ENCODE measurements at regions not wholly inside any gene's neighbourhood (a gene's known extent, or its start where the extent isn't known, plus 50 kb on each side); places are given as distances from the start of the nearest gene placed in this dataset.
"Not testable (repeated sequence)": the region's sequence is repeated elsewhere in the genome, so short reads cannot be mapped to it uniquely, and the experiment has no call there.

DNA sequence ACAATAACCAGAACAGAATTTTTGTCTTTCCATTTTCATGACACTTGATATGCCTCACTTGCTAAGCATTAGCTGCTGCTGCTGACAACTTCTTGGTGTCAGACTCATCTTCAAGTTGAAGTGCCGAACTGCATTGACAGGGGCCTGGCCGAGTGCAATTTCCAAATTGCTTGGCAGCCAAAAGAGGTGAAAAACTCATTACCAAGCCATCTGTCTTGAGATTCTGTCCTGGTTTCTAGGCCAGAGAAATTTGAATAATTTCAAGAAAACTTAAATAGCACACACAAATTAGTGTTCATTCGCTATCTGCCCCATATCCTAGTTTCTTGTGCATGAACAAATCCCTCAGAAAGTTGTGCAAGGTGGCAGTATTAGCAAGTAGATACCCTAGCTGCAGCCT, 165.3 kb upstream of the RASSF8 start:
- 100% methylated on average over 1 of the region's 3 CpGs for WGBS (ENCODE audit: insufficient coverage)
- no peaks in the 10 kb centered on the region for H3K36me3 ChIP-seq (ENCODE audit: control insufficient read depth, insufficient read depth, low read length)
- H3K27ac ChIP-seq (ENCODE audit: low read depth, low read length) = no peak overlapping the region
- H3K27me3 ChIP-seq (ENCODE audit: control insufficient read depth, insufficient read depth, low read length) = no peaks in the 10 kb centered on the region
- H3K4me1 ChIP-seq (ENCODE audit: control insufficient read depth, insufficient read depth, low read length) = no peaks in the 10 kb centered on the region
- DNase-seq (ENCODE audit: low read depth in 4 of 6, low spot score in 6 of 6) = peak in 1 of 6 donors; percentile 89
- no peak overlapping the region for H3K4me3 ChIP-seq (ENCODE audit: low read depth, low read length)
- H3K9me3 ChIP-seq (ENCODE audit: control insufficient read depth, insufficient read depth, low read length) = no peaks in the 10 kb centered on the region

- H3K4me1 ChIP-seq (ENCODE audit: control insufficient read depth, insufficient read depth, low read length) = no peaks in the 10 kb centered on the region
- no peak overlapping the region for H3K27ac ChIP-seq (ENCODE audit: low read depth, low read length)
- WGBS (ENCODE audit: insufficient coverage) = 100% methylated on average over 1 of the region's 3 CpGs
- no peak for DNase-seq (ENCODE audit: low read depth in 4 of 6, low spot score in 6 of 6)
- no peaks in the 10 kb centered on the region for H3K27me3 ChIP-seq (ENCODE audit: control insufficient read depth, insufficient read depth, low read length)
- H3K4me3 ChIP-seq (ENCODE audit: low read depth, low read length) = no peak overlapping the region
- no peaks in the 10 kb centered on the region for H3K36me3 ChIP-seq (ENCODE audit: control insufficient read depth, insufficient read depth, low read length)
- H3K9me3 ChIP-seq (ENCODE audit: control insufficient read depth, insufficient read depth, low read length) = no peaks in the 10 kb centered on the region
Observed at GRCh38 chr12:25794571-25794970, 163.9 kb upstream of the RASSF8 start.

DNA sequence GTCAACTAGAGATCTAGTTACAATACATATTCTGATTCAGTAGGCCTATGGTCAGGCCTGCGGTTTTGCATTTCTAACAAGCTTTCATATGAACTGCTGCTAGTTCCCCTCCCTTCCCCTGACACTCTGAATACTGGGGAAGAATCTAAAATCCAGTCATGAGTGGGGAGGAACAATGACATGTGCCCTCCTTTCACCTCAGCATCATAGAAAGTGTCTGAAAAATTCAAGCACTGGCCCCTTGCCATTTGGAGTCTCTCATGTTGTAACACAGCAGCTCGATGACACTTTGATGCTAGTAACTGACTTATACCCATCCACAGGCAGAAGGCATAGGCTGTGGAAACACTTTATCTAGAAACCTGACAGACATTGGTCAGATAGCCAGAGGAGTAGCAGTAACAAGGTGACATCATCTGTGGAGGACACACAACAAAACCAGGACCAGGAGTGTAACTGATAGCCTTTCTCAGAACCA, 161.9 kb upstream of the RASSF8 start:
- peak in 1 of 6 donors; percentile 39 for DNase-seq (ENCODE audit: low read depth in 4 of 6, low spot score in 6 of 6)
- 50% methylated on average over 1 of the region's 2 CpGs for WGBS (ENCODE audit: insufficient coverage)
- no peak overlapping the region for H3K4me3 ChIP-seq (ENCODE audit: low read depth, low read length)

GRCh38 chr12:25797386-25797785, 161.1 kb upstream of the RASSF8 start:
- Histone ChIP-seq H3K4me3 (ENCODE audit: low read depth, low read length) (no peak overlapping the region), H3K4me1 (ENCODE audit: control insufficient read depth, insufficient read depth, low read length) (no peaks in the 10 kb centered on the region), H3K27ac (ENCODE audit: low read depth, low read length) (no peak overlapping the region), H3K36me3 (ENCODE audit: control insufficient read depth, insufficient read depth, low read length) (no peaks in the 10 kb centered on the region), H3K27me3 (ENCODE audit: control insufficient read depth, insufficient read depth, low read length) (no peaks in the 10 kb centered on the region), H3K9me3 (ENCODE audit: control insufficient read depth, insufficient read depth, low read length) (no peaks in the 10 kb centered on the region)
- DNase-seq (ENCODE audit: low read depth in 4 of 6, low spot score in 6 of 6) = no peak
- WGBS (ENCODE audit: insufficient coverage) = no CpG with 5 or more reads among the region's 2 CpGs

More for the DNA sequence above, 161.9 kb upstream of the RASSF8 start:
- Histone ChIP-seq H3K36me3 (ENCODE audit: control insufficient read depth, insufficient read depth, low read length) (no peaks in the 10 kb centered on the region), H3K9me3 (ENCODE audit: control insufficient read depth, insufficient read depth, low read length) (no peaks in the 10 kb centered on the region), H3K27ac (ENCODE audit: low read depth, low read length) (no peak overlapping the region), H3K27me3 (ENCODE audit: control insufficient read depth, insufficient read depth, low read length) (no peaks in the 10 kb centered on the region), H3K4me1 (ENCODE audit: control insufficient read depth, insufficient read depth, low read length) (no peaks in the 10 kb centered on the region)

DNA sequence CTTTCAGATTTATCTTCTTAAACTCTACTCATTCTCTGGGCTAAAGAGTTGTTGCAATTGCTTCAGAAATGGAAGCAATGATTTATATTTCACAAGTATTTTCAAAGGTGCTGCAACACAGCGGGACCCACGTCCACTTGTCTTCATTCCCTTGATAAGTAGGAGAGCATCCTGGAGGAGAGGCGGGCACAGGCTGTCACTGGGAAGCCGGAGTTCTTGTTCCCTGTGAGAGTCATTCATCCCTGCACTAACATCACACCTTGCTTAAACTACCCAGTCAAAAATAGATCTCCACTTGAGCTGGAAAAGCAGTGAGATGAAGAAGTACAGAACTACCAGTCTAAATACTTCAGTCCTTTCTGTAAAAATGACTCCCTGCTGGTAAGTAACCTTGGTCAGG, 160.5 kb upstream of the RASSF8 start:
- WGBS (ENCODE audit: insufficient coverage) = no CpG with 5 or more reads among the region's 4 CpGs
- H3K4me1 ChIP-seq (ENCODE audit: control insufficient read depth, insufficient read depth, low read length) = no peaks in the 10 kb centered on the region
- no peak overlapping the region for H3K4me3 ChIP-seq (ENCODE audit: low read depth, low read length)
- no peak for DNase-seq (ENCODE audit: low read depth in 4 of 6, low spot score in 6 of 6)
- no peaks in the 10 kb centered on the region for H3K36me3 ChIP-seq (ENCODE audit: control insufficient read depth, insufficient read depth, low read length)
- H3K27ac ChIP-seq (ENCODE audit: low read depth, low read length) = no peak overlapping the region
- no peaks in the 10 kb centered on the region for H3K27me3 ChIP-seq (ENCODE audit: control insufficient read depth, insufficient read depth, low read length)
- H3K9me3 ChIP-seq (ENCODE audit: control insufficient read depth, insufficient read depth, low read length) = no peaks in the 10 kb centered on the region

DNA sequence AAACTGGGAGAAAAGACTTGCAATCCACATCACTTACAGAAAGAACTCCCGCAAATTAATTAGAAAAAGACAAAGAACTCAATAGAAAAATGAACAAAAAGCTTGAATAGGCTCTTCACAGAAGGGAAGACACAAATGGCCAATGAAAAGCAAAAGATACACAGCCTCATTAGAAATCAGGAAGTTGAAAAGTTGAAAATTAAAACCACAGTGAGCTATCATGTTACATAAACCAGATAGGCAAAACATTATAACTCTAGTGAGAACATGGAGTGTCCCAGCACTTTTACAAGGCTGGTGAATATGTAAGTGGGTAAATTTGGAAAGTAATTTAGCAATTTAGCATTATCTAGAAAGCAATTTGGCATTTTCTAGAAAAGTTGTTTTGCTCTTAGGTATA, 158.4 kb upstream of the RASSF8 start:
- no CpG with 5 or more reads among the region's 1 CpG for WGBS (ENCODE audit: insufficient coverage)
- DNase-seq (ENCODE audit: low read depth in 4 of 6, low spot score in 6 of 6) = no peak
- no peaks in the 10 kb centered on the region for H3K4me1 ChIP-seq (ENCODE audit: control insufficient read depth, insufficient read depth, low read length)
- no peaks in the 10 kb centered on the region for H3K36me3 ChIP-seq (ENCODE audit: control insufficient read depth, insufficient read depth, low read length)
- no peaks in the 10 kb centered on the region for H3K27me3 ChIP-seq (ENCODE audit: control insufficient read depth, insufficient read depth, low read length)
- H3K9me3 ChIP-seq (ENCODE audit: control insufficient read depth, insufficient read depth, low read length) = no peaks in the 10 kb centered on the region
- H3K27ac ChIP-seq (ENCODE audit: low read depth, low read length) = no peak overlapping the region
- no peak overlapping the region for H3K4me3 ChIP-seq (ENCODE audit: low read depth, low read length)

DNA sequence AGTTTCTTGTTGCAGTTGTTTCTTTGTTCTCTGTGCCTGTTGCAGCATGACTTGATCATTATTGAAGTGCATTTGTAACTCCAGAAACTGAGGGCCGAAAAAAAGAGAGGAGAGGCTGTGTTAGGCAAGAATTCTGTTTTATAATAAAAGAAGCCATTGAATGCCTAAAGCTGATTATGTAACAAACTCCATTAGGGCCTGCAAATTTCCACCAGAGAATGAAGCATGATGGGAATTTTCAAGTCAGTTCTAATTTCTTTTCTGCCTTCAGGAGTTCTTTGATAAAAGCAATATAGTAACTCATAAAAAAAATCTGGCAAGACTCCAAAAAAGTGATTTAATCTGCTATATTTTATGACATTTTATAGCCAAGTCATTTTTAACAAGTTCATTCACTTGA, 156.7 kb upstream of the RASSF8 start:
- WGBS (ENCODE audit: insufficient coverage) = no CpG with 5 or more reads among the region's 1 CpG
- no peaks in the 10 kb centered on the region for H3K9me3 ChIP-seq (ENCODE audit: control insufficient read depth, insufficient read depth, low read length)
- H3K27ac ChIP-seq (ENCODE audit: low read depth, low read length) = peak overlapping the region; percentile 49
- no peaks in the 10 kb centered on the region for H3K36me3 ChIP-seq (ENCODE audit: control insufficient read depth, insufficient read depth, low read length)
- no peak for DNase-seq (ENCODE audit: low read depth in 4 of 6, low spot score in 6 of 6)
- no peak overlapping the region for H3K4me3 ChIP-seq (ENCODE audit: low read depth, low read length)
- H3K4me1 ChIP-seq (ENCODE audit: control insufficient read depth, insufficient read depth, low read length) = no peaks in the 10 kb centered on the region
- no peaks in the 10 kb centered on the region for H3K27me3 ChIP-seq (ENCODE audit: control insufficient read depth, insufficient read depth, low read length)

DNA sequence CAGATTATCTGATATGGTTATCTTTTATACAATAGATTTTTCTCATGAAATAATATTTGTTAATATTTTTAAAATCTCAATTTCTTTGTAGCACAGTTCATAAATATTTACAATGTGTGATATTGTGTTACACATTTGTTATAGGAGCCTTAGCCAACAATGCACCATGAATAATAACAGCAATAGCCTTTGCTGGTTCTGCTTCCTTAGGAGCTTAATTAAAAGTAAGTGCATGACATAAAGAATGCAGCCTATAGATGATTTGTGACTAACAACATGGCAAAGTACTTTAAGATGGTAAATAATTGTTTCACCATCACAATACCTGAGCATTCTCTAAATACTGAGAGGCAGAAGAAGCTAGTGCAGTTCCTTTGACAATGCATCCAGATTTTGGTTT, 156.3 kb upstream of the RASSF8 start:
- H3K9me3 ChIP-seq (ENCODE audit: control insufficient read depth, insufficient read depth, low read length) = no peaks in the 10 kb centered on the region
- DNase-seq (ENCODE audit: low read depth in 4 of 6, low spot score in 6 of 6) = no peak
- H3K27me3 ChIP-seq (ENCODE audit: control insufficient read depth, insufficient read depth, low read length) = no peaks in the 10 kb centered on the region
- no peaks in the 10 kb centered on the region for H3K4me1 ChIP-seq (ENCODE audit: control insufficient read depth, insufficient read depth, low read length)
- no peak overlapping the region for H3K27ac ChIP-seq (ENCODE audit: low read depth, low read length)
- H3K36me3 ChIP-seq (ENCODE audit: control insufficient read depth, insufficient read depth, low read length) = no peaks in the 10 kb centered on the region
- no peak overlapping the region for H3K4me3 ChIP-seq (ENCODE audit: low read depth, low read length)

- not testable (repeated sequence) for H3K27ac ChIP-seq (ENCODE audit: low read depth, low read length); DNase-seq (ENCODE audit: low read depth in 4 of 6, low spot score in 6 of 6); H3K9me3 ChIP-seq (ENCODE audit: control insufficient read depth, insufficient read depth, low read length); H3K27me3 ChIP-seq (ENCODE audit: control insufficient read depth, insufficient read depth, low read length); H3K4me3 ChIP-seq (ENCODE audit: low read depth, low read length); H3K36me3 ChIP-seq (ENCODE audit: control insufficient read depth, insufficient read depth, low read length); H3K4me1 ChIP-seq (ENCODE audit: control insufficient read depth, insufficient read depth, low read length)
- 91% methylated on average over 9 of the region's 13 CpGs for WGBS (ENCODE audit: insufficient coverage)
Observed at GRCh38 chr12:25803029-25803664, 155.3 kb upstream of the RASSF8 start.

GRCh38 chr12:25804286-25804685, 154.2 kb upstream of the RASSF8 start:
- not testable (repeated sequence) for H3K4me1 ChIP-seq (ENCODE audit: control insufficient read depth, insufficient read depth, low read length); H3K27me3 ChIP-seq (ENCODE audit: control insufficient read depth, insufficient read depth, low read length); H3K36me3 ChIP-seq (ENCODE audit: control insufficient read depth, insufficient read depth, low read length); H3K9me3 ChIP-seq (ENCODE audit: control insufficient read depth, insufficient read depth, low read length); DNase-seq (ENCODE audit: low read depth in 4 of 6, low spot score in 6 of 6); H3K4me3 ChIP-seq (ENCODE audit: low read depth, low read length); H3K27ac ChIP-seq (ENCODE audit: low read depth, low read length)
- 83% methylated on average over 2 of the region's 4 CpGs for WGBS (ENCODE audit: insufficient coverage)
